ENCODE measurements at regions not wholly inside any gene's neighbourhood (a gene's known extent, or its start where the extent isn't known, plus 50 kb on each side); places are given as distances from the start of the nearest gene placed in this dataset.
"Not testable (repeated sequence)": the region's sequence is repeated elsewhere in the genome, so short reads cannot be mapped to it uniquely, and the experiment has no call there.

DNA sequence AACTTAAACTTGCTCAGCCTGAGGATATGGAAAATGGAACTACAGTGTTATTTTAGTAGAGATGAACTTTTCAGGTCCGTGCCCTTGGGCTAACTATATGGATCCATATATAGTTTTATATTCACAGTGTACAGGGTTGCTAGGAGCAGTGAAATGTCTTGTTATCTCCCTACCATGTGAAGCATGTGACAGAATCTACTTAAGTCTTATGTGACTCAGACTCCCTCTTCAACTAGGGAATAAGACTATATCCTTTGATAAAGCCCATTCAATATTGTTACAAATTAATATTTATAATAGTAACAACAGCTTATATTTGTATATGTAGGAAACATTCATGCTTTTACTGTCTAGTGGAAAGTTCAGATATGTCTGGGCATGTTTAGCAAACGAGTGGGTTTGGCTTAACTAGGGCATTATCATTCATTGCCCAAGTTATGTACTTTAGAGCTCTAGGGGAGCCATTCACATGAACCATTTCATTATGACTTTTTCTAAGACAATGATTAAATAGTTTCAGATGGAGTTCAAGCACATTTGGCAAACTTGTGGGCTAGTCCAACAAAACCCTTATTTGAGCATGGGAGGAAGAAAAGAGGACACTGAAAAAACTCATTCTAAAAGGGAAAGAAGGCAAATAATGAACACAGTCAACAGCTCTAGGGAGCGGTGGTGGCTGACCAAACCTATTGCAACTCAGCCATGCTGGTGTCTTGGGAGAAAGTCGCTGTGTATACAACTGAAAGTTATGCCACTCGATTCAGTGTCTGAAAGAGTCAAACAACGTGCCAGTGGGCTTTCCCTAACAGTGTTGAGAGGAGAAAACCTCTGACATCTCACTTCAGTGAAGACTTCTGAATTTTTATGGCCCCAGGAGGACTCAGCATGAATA lies 305.9 kb upstream of the G2E3 start:
- no peak for DNase-seq (ENCODE audit: low read depth in 2 of 3, low spot score in 2 of 3)

DNA sequence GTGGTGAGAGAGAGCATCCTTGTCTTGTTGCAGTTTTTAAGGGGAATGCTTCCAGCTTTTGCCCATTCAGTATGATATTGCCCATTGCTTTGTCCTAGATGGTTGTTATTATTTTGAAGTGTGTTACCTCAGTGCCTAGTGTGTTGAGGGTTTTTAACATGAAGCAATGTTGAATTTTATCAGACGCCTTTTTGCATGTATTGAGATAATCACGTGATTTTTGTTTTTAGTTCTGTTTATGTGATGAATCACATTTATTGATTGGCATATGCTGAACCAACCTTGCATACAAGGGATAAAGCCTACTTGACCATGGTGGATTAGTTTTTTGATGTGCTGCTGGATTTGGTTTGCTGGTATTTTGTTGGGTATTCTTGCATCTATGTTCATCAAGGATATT lies 302.3 kb upstream of the G2E3 start:
- no peak for DNase-seq (ENCODE audit: low read depth in 2 of 3, low spot score in 2 of 3)

GRCh38 chr14:30257946-30258661 lies 300.9 kb upstream of the G2E3 start:
- no peak for DNase-seq (ENCODE audit: low read depth in 2 of 3, low spot score in 2 of 3)

- no peak for DNase-seq (ENCODE audit: low read depth in 2 of 3, low spot score in 2 of 3)
Measured at GRCh38 chr14:30260833-30261607, 297.9 kb upstream of the G2E3 start.

DNA sequence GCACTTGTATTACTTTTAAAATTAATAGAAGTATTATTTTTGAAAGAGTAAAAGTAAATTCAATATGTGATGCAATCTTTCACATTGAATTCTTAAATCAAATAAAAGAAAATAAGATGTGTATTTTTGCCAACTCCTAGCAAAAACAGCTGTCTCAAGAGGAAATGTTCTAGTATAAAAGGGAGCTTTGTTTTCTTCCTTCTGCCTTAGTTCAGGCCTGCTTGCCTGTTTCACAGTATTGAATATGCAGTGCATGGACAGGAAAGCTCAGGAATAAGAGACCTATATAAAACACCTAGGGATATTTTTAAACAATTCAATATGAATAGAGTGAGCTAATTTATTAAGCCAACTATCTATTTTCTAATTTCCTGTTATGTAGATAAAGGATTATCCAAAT lies 294.8 kb upstream of the G2E3 start:
- no peak for DNase-seq (ENCODE audit: low read depth in 2 of 3, low spot score in 2 of 3)

DNA sequence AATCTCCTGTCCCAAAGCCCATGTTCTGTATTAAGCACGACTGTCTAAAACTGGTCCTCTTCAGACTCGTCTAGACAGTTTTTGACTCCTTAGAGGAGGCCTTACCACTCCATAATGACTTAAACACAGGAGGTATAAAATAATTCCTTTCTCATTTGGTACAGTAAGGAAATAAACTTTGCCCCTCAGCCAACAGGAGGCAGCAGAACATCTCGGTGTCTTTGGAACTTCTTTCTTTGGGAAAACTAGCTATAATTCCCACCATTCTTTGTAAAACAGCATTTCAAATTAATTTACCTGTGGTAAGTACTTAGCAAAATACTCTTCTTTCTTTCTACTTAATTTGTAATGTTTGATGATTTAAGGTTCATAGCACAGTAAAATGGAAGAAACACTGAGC lies 292.7 kb upstream of the G2E3 start:
- no peak for DNase-seq (ENCODE audit: low read depth in 2 of 3, low spot score in 2 of 3)

DNA sequence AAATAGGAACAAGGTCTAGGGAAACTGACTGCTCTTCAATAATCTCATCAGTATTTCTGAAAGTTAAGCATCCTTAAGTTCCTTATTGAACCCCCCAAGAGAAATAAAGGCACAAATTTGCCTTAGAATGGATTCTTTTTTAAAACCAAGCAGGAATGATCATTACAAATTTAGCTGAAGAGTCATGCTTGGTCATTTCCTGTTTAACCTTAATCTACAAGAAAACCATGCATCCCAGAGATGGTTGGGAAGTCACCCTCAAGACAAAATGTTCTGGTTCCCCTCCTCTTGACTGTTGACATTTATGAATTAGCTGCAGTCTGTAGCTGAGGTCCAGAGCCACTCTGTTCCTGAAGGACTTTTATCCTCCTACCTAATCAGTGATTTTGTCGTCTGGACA lies 291.8 kb upstream of the G2E3 start:
- no peak for DNase-seq (ENCODE audit: low read depth in 2 of 3, low spot score in 2 of 3)

GRCh38 chr14:30270200-30271161 lies 288.5 kb upstream of the G2E3 start:
- DNase-seq (ENCODE audit: low read depth in 2 of 3, low spot score in 2 of 3), result peak in 2 of 3 donors; percentile 66 to 84

DNA sequence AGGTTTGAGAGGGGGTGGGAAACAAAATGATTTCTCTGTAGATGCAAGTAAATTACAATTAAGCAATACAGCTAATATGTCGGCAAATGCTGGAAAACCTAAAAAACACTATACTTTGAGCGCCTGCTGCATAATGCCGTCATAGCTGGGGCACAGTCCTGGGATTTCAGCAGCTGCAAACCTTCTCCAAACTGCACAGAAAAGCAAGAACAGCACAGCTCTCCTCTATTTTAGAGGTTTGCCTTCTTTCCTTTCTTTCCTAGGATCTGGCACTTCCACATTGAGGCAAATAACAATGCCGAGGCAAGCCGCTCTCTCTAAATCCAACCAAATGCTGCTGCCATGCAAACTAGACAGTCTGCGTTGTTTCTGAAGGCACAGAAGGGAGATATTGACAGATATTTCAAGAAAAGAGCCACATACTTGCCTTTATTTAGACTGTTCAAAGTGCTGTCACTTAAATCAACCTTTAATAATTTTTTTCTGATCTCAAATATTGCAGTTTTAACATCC lies 287.1 kb upstream of the G2E3 start:
- DNase-seq (ENCODE audit: low read depth in 2 of 3, low spot score in 2 of 3), result no peak

DNA sequence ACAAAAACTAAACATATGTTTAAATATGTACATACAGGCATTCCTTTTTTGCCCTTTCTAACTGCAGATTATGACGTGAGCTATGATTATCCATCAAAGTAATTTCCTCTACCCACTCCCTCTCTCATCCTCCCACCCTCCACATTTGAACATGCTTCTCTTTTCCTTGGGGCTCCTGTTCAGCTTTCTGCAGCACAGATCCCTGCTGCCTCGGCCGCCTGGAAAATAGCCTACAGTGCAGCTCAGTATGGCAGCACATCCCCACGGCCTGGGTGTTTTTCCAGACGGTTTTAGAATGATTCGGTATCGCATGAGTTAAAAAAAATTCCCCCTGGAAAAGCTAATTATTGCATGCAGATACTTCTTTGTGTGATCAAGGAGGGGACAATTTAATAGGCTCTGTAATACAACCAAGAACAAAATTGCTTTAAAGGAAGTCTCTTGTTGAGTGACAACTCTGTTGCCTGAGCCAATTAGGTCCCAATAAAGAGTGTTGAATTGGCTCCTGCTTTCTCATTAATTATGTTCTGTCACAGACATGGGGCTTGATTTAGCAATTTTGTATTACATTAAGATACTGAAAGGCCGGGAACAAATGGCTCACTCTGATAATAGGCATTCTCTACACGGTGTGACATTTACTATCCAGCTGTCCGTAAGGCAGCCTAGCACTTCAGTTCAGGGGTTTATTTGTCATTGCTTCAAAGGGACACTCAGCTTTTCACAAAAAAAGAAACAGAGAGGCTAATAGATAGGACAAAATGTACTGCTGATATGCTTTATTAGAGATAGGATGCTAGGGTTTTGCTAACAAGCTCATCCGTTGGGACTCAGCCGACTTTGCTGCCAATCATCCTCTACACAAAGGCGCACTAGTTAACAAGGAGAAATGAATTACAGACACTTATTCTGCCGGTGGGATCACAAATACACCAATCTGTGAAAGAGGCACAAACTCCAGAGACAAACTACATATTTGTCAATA lies 285.8 kb upstream of the G2E3 start:
- no peak for DNase-seq (ENCODE audit: low read depth in 2 of 3, low spot score in 2 of 3)

DNA sequence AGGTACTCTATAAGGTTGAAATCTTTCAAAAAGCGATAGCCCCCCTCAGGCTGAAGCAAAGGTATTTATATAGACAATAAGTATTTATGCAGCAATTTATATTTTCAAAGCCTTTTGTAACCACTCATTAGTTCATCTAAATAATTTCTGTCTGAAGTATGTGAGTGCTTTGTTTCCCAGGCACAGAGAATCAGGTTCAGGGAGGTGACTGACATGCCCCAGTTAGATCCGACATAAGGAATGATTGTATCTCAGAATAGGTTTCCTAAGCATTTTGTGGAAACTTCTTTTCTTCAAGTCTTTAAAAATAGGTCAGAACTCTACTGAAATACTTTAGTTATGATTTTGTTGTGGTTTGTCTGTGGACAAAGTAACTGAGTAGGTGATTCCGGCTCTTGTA lies 283.4 kb upstream of the G2E3 start:
- no peak for DNase-seq (ENCODE audit: low read depth in 2 of 3, low spot score in 2 of 3)

- no peak for DNase-seq (ENCODE audit: low read depth in 2 of 3, low spot score in 2 of 3)
Measured at GRCh38 chr14:30277268-30277667, 281.7 kb upstream of the G2E3 start.

DNA sequence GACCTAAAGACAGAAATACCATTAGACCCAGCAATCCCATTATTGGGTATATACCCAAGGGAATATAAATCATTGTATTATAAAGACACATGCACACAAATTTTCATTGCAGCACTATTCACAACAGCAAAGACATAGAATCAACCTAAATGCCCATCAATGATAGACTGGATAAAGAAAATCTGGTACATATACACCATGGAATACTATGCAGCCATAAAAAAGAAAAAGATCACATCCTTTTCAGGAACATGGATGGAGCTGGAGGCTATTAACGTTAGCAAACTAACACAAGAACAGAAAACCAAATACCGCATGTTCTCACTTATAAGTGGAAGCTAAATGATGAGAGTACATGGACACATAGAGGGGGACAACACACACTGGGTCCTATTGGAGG lies 280.1 kb upstream of the G2E3 start:
- not testable (repeated sequence) for DNase-seq (ENCODE audit: low read depth in 2 of 3, low spot score in 2 of 3)

- peak in 1 of 3 donors; percentile 47 for DNase-seq (ENCODE audit: low read depth in 2 of 3, low spot score in 2 of 3)
Measured at GRCh38 chr14:30283822-30284446, 275.0 kb upstream of the G2E3 start.

DNA sequence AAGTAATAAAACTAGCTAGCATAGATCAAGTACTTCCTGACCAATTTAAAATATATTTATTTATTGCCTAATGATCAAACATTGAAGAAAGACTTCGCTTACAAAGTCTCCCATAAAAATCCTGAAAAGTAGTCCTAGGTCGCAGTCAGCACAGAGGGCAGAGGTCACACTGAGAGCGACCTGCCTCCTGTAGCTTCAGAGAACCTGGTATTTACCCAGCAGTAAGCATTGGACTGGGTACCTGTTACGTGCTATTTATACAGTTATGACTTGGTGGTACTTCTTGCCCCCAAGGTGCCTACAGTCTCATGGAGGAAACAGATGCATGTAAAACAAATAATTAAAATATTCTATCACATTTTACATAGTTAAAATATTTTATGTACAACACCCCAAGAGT lies 274.1 kb upstream of the G2E3 start:
- no peak for DNase-seq (ENCODE audit: low read depth in 2 of 3, low spot score in 2 of 3)

DNA sequence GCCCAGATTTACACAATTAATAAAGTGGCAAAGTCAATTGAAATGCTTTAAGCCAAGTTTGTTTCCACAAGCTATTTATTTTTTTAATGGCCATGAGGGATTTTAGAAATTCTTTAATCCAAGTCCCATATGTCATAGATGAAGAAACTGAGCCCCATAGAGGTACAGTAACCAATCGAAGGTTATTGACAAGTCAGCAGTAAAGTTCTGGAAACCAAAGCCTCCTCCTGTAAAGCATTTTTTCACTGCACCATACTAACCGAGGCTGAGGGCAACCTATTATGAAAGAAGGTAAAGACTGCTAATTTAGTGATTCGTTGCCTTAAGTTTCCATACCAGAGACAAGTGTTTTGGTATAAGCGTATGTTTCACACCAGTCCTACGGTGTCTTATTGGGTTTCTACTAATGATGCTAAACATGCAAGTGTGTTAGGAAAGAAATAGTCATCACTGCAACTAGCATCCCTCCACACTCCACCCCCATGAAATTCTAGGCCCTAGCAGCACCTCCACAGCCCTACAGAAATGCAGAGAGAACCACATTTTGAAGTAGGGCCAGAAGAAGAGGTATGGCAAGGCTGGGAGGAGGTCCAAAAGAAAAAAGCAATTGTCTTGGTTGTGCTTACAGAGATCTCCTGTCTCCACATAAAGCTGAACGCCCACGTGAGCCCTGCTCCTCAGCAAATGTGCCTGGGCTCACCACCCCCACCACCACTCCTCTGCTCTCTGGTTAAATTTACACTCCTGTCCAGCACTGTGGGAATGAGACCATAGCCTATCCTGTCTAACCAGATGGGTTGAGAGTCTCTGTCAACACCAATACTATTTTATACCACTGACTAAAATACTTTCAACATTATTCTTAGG lies 271.1 kb upstream of the G2E3 start:
- DNase-seq (ENCODE audit: low read depth in 2 of 3, low spot score in 2 of 3), result no peak

DNA sequence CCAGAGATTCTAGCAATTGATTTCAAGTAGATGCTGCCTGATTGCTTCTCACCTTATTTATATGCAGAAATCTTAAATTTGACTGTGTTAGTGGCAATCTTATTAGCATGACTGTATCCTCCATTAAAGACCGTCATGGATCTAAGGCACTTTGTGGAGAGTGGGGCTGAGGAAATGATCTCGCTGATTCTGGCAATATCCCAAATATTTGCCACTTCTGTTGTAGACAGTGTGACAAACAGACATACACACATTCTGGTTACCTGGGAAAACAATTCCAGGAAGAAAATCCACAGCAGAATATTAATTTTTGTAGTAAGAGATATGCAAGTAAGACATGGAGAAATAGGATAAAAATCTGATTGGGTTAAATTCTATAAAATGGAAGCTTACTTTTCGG lies 269.0 kb upstream of the G2E3 start:
- no peak for DNase-seq (ENCODE audit: low read depth in 2 of 3, low spot score in 2 of 3)
